Right cardiac atrium (tissue), 5 donors: ENCODE measurements at regions not wholly inside any gene's neighbourhood (a gene's known extent, or its start where the extent isn't known, plus 50 kb on each side); places are given as distances from the start of the nearest gene placed in this dataset.
A peak's percentile ranks its signal among the peaks of the same experiment; 100 is the strongest.
"Not testable (repeated sequence)": the region's sequence is repeated elsewhere in the genome, so short reads cannot be mapped to it uniquely, and the experiment has no call there.

Experiments
- ATAC-seq, 2 donors: fragments of 200-7000 bp; cut with Tn5 transposase; one replicate each; pipeline versions ENCODE4 v1.8.0 to v1.9.1; 2020; ENCODE audit warnings: moderate library complexity in 2 of 2, mild to moderate bottlenecking in 1 of 2
- DNase-seq, 3 donors: peaks; one replicate each; pipeline ENCODE4 v3.0.0-alpha.2; 2020
- H3K27ac ChIP-seq: one replicate; pipeline ENCODE4 v1.5.1; 2013; ENCODE audit warnings: mild to moderate bottlenecking, low read length, control low read depth, moderate library complexity
- H3K27me3 ChIP-seq: one replicate; pipeline ENCODE4 v1.6.1; 2013; ENCODE audit not compliant: control insufficient read depth, insufficient read depth
- H3K4me1 ChIP-seq: one replicate; pipeline ENCODE4 v1.6.1; 2013; ENCODE audit warnings: low read length; ENCODE audit not compliant: control insufficient read depth, insufficient read depth
- H3K4me3 ChIP-seq: one replicate; pipeline ENCODE4 v1.5.1; 2013; ENCODE audit warnings: low read length, control low read depth
- H3K9me3 ChIP-seq: one replicate; pipeline ENCODE4 v1.6.1; 2013; ENCODE audit warnings: low read length; ENCODE audit not compliant: control insufficient read depth
- WGBS: extraction: QIAGEN DNeasy Blood & Tissue Kit; methylation state at CpG from one replicate; pipeline ENCODE4 v1.1.7; 2013; 5-methylcytosine and 5-hydroxymethylcytosine counted together
- intact Hi-C, 4 donors: fragments of 100-400 bp; cut with DNase I; formaldehyde crosslinking; loops; one replicate each; pipeline versions ENCODE4 v1.11.0 to v1.14.0; 2022 to 2023
- donor health status: healthy with polysubstance abuse.
- donor health status: DM: no; HTN: yes; CAD: no.
- donor health status: DM: no; HTN: no; CAD: no.
- donor health status: DM: no; HTN: yes; CAD: no; lungs with severe emphysema.
- donor health status: DM: yes; HTN: yes; CAD: no.

GRCh38 chr11:67804435-67805252 lies 130.2 kb upstream of the ALDH3B2 start:
- not testable (repeated sequence) for H3K27ac ChIP-seq
- peak in 1 of 3 donors; percentile 22 for DNase-seq

DNA sequence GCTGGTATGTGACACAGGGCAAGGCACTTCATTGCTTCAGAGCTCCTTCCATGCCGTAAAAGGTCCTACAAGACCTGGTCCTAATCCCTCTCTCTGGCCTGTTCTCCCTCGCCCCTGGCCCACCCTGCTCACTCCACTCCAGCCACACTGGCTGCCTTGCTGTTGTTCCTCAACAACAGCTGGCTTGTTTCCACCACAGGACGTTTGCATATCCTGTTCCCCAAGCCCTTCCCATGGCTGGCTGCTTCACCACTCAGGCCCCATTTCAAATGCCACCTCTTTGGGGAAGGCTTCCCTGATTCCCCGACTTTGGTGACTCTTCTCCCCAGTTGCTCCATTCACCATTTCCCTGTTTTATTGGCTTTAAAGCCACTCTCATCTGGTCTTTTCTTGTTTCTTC lies 129.1 kb upstream of the ALDH3B2 start:
- H3K4me1 ChIP-seq, H3K27ac ChIP-seq, DNase-seq, H3K9me3 ChIP-seq, intact Hi-C loops, H3K4me3 ChIP-seq, H3K27me3 ChIP-seq, ATAC-seq: not testable (repeated sequence)
- WGBS = 72% methylated on average over 4 of the region's 4 CpGs

More at GRCh38 chr11:67804435-67805252, 130.2 kb upstream of the ALDH3B2 start:
- intact Hi-C loops, H3K4me1 ChIP-seq, H3K9me3 ChIP-seq, H3K27me3 ChIP-seq: not testable (repeated sequence)
- ATAC-seq = peak; percentile 7 to 8
- peak overlapping the region; percentile 54 for H3K4me3 ChIP-seq
- WGBS = 3% methylated on average over 47 of the region's 47 CpGs

GRCh38 chr11:67803055-67803454 lies 128.6 kb upstream of the ALDH3B2 start:
- H3K9me3 ChIP-seq, ATAC-seq, DNase-seq, H3K27ac ChIP-seq, H3K4me1 ChIP-seq, H3K27me3 ChIP-seq, H3K4me3 ChIP-seq, intact Hi-C loops: not testable (repeated sequence)
- WGBS = 61% methylated on average over 7 of the region's 7 CpGs

DNA sequence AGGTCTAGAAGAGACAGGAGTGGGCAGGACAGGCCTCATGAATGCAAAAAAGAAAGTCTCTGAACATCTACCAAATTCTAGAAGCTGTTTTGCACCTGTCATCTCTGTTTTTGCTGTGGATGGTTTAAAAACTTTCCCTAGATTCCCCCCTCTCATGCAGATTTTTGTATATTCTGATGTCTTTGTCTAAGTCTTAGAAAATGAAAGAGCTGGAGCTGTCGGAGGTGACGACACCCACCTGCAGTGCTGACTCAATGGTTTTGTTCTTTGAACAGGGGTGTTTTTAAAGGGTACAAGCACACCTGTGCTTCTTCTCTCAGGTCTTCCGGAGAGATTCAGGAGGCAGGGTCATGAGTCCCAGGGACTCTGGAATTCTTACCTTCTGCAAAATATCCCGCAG lies 128.2 kb upstream of the ALDH3B2 start:
- DNase-seq, H3K4me1 ChIP-seq, H3K27ac ChIP-seq, ATAC-seq, H3K4me3 ChIP-seq, intact Hi-C loops, H3K9me3 ChIP-seq, H3K27me3 ChIP-seq: not testable (repeated sequence)
- 88% methylated on average over 4 of the region's 4 CpGs for WGBS

DNA sequence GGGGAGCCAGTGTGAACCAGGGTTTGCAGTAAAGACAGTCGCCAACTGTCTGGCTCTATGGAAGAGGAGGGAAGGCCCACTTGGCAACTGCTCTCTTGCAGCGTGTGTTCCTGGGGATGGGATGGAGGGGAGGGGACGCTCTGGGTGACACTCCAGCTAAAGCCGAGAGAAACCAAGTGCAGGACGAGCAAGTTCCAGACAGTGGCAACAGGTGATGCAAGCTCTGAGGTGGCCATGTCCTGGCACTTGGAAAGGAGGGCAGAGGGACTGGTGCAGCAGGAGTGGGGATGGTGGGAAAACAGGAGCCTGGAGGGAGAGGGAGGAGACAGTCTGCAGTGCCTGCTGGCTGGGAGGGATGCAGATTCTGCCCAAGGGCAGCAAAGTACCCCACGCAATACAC lies 127.0 kb upstream of the ALDH3B2 start:
- H3K9me3 ChIP-seq, H3K27me3 ChIP-seq, intact Hi-C loops, ATAC-seq, DNase-seq, H3K4me1 ChIP-seq, H3K27ac ChIP-seq, H3K4me3 ChIP-seq: not testable (repeated sequence)
- 79% methylated on average over 6 of the region's 6 CpGs for WGBS

- H3K4me1 ChIP-seq, intact Hi-C loops, H3K27me3 ChIP-seq, H3K4me3 ChIP-seq, H3K27ac ChIP-seq, DNase-seq, ATAC-seq, H3K9me3 ChIP-seq: not testable (repeated sequence)
- WGBS = 79% methylated on average over 11 of the region's 11 CpGs
Observed at GRCh38 chr11:67800591-67800990, 126.2 kb upstream of the ALDH3B2 start.

DNA sequence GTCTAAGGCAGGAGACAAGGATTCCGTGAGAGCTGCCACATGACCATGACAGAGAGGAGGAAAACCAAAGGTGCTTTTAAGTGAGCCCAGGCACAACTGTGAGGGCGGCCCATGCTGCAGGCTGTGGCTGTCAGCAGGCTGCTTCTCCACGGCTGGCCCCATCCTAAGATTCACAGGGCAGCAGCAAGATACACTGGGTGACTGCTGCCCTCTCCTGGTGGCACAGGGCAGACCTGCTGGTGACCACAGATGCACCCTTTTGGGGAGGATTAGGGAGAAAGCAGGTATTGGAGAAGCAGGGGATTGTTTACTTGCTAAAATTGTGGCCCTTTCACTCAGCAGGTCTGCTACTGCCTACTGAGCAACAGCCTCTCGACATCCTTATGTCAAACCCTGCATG lies 125.4 kb upstream of the ALDH3B2 start:
- WGBS = 29% methylated on average over 4 of the region's 4 CpGs
- intact Hi-C loops, H3K27me3 ChIP-seq, H3K4me3 ChIP-seq, H3K9me3 ChIP-seq, H3K4me1 ChIP-seq, ATAC-seq, DNase-seq, H3K27ac ChIP-seq: not testable (repeated sequence)

GRCh38 chr11:67797726-67798521 lies 123.5 kb upstream of the ALDH3B2 start:
- WGBS = 94% methylated on average over 15 of the region's 15 CpGs
- H3K4me1 ChIP-seq, H3K27me3 ChIP-seq, H3K9me3 ChIP-seq, intact Hi-C loops, H3K4me3 ChIP-seq, H3K27ac ChIP-seq, DNase-seq, ATAC-seq: not testable (repeated sequence)

DNA sequence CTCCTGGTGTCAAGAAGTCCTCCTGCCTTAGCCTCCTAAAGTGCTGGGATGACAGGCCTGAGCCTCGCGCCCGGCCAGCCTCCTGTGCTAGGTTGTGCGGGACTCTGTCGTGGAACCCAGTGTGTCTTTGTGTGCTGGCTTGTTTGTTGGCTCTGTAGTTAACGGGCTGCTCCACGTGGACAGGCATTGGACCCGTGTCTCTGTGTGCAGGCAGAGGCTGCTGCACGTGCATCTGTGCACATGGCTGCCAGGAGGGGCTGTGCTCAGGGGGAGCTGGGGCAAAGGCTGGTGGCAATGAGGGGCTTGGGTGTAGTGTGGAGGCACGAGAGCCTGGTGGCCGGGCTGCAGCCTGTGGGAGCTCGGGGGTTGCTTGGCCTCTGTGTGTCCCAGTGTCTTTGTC lies 121.3 kb upstream of the ALDH3B2 start:
- Histone ChIP-seq H3K27ac (no peak overlapping the region), H3K4me3 (no peak overlapping the region), H3K4me1 (no peaks in the 10 kb centered on the region), H3K27me3 (no peaks in the 10 kb centered on the region), H3K9me3 (no peaks in the 10 kb centered on the region)
- 92% methylated on average over 12 of the region's 12 CpGs for WGBS
- ATAC-seq (no peak), DNase-seq (no peak)
- intact Hi-C loops = no loop called here

GRCh38 chr11:67793750-67794149 lies 119.3 kb upstream of the ALDH3B2 start:
- H3K27me3 ChIP-seq, DNase-seq, ATAC-seq, H3K9me3 ChIP-seq, H3K4me3 ChIP-seq, H3K4me1 ChIP-seq, H3K27ac ChIP-seq, intact Hi-C loops: not testable (repeated sequence)
- WGBS = 61% methylated on average over 7 of the region's 8 CpGs

GRCh38 chr11:67792273-67792990 lies 118.0 kb upstream of the ALDH3B2 start:
- peak in 1 of 3 donors; percentile 68 for DNase-seq
- ATAC-seq, H3K4me3 ChIP-seq, H3K27ac ChIP-seq, intact Hi-C loops, H3K27me3 ChIP-seq, H3K9me3 ChIP-seq, H3K4me1 ChIP-seq: not testable (repeated sequence)
- 21% methylated on average over 26 of the region's 26 CpGs for WGBS
